ENCODE measurements at regions not wholly inside any gene's neighbourhood (a gene's known extent, or its start where the extent isn't known, plus 50 kb on each side); places are given as distances from the start of the nearest gene placed in this dataset.

DNA sequence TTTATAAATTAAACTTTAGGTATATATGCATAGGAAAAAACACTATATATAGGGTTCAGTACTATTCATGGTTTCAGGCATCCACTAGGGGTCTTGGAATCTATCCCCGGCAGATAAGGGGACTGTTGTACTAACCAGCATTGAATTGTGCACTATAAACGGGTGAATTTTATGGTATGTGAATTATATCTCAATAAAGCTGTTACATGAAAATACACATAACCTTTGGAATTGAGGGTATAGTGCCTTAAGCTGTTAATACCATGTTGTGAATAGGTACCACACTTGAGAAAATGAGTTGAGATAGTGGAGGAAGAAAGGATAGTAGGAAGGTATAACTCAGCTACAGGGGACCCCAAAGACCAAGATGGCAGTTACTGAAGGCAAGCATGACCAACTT is 167.3 kb downstream of the HAUS1 start:
- TF ChIP-seq YY1 (IDR thresholded peaks at IDR 0.05; ENCODE audit: borderline replicate concordance in 1 of 3, control insufficient read depth in 1 of 3, extremely low read depth in 1 of 3, insufficient read depth in 3 of 3, insufficient read length in 1 of 3, insufficient replicate concordance in 2 of 3, low read depth in 1 of 3, low read length in 2 of 3) (no peak), ZNF174 (CRISPR knock-in tag; IDR thresholded peaks at IDR 0.05) (no peak), POLR2A (conservative IDR thresholded peaks at IDR 0.05) (no peak), SMC3 (conservative IDR thresholded peaks at IDR 0.05; ENCODE audit: insufficient read depth, low read depth, low read length) (no peak), TARDBP (IDR thresholded peaks at IDR 0.05) (no peak), POLR2AphosphoS5 (IDR thresholded peaks at IDR 0.05; ENCODE audit: control insufficient read depth, insufficient read depth, low read depth, low read length) (no peak), ZSCAN29 (IDR thresholded peaks at IDR 0.05) (no peak), EGR1 (conservative IDR thresholded peaks at IDR 0.05) (no peak), RNF2 (IDR thresholded peaks at IDR 0.05) (no peak), POLR2AphosphoS2 (IDR thresholded peaks at IDR 0.05; ENCODE audit: low read length) (no peak), EZH2 (IDR thresholded peaks at IDR 0.05; ENCODE audit: borderline replicate concordance, low read depth, low read length) (no peak), BRD9 (IDR thresholded peaks at IDR 0.05; ENCODE audit: low read depth, partially characterized antibody) (no peak)
- TF ChIP-seq, protein P1, sequence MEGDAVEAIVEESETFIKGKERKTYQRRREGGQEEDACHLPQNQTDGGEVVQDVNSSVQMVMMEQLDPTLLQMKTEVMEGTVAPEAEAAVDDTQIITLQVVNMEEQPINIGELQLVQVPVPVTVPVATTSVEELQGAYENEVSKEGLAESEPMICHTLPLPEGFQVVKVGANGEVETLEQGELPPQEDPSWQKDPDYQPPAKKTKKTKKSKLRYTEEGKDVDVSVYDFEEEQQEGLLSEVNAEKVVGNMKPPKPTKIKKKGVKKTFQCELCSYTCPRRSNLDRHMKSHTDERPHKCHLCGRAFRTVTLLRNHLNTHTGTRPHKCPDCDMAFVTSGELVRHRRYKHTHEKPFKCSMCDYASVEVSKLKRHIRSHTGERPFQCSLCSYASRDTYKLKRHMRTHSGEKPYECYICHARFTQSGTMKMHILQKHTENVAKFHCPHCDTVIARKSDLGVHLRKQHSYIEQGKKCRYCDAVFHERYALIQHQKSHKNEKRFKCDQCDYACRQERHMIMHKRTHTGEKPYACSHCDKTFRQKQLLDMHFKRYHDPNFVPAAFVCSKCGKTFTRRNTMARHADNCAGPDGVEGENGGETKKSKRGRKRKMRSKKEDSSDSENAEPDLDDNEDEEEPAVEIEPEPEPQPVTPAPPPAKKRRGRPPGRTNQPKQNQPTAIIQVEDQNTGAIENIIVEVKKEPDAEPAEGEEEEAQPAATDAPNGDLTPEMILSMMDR (IDR thresholded peaks at IDR 0.05 in 2 of 3, conservative IDR thresholded peaks at IDR 0.05 in 1 of 3; ENCODE audit: insufficient read depth in 2 of 3, low read depth in 1 of 3, low read length in 3 of 3) = no peak
- TF ChIP-seq, protein P2, sequence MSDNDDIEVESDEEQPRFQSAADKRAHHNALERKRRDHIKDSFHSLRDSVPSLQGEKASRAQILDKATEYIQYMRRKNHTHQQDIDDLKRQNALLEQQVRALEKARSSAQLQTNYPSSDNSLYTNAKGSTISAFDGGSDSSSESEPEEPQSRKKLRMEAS (CRISPR knock-in tag; IDR thresholded peaks at IDR 0.05) = no peak
